ENCODE measurements at regions not wholly inside any gene's neighbourhood (a gene's known extent, or its start where the extent isn't known, plus 50 kb on each side); places are given as distances from the start of the nearest gene placed in this dataset.

DNA sequence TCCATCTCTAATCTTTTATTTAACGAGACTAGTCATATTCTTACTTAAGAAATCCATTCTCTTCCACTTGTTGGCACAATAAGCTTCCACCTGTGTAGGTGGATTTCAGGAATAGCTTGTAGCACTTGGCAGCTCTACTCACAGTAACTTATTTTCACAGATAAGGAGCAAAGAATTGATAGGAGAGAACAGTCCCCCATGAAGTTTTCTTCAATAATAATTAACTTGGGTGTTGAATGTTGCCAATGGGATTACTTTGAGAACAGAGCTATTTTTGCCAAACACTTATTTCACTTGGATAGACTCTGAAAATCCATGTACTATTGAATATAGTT is 1388.6 kb upstream of the PIK3C3 start:
- no peaks in the 10 kb centered on the region for H3K36me3 ChIP-seq
- H3K27me3 ChIP-seq = no peaks in the 10 kb centered on the region
- DNase-seq = no peak
- no peak overlapping the region for H3K4me3 ChIP-seq
- TF ChIP-seq, protein P1, sequence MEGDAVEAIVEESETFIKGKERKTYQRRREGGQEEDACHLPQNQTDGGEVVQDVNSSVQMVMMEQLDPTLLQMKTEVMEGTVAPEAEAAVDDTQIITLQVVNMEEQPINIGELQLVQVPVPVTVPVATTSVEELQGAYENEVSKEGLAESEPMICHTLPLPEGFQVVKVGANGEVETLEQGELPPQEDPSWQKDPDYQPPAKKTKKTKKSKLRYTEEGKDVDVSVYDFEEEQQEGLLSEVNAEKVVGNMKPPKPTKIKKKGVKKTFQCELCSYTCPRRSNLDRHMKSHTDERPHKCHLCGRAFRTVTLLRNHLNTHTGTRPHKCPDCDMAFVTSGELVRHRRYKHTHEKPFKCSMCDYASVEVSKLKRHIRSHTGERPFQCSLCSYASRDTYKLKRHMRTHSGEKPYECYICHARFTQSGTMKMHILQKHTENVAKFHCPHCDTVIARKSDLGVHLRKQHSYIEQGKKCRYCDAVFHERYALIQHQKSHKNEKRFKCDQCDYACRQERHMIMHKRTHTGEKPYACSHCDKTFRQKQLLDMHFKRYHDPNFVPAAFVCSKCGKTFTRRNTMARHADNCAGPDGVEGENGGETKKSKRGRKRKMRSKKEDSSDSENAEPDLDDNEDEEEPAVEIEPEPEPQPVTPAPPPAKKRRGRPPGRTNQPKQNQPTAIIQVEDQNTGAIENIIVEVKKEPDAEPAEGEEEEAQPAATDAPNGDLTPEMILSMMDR (IDR thresholded peaks at IDR 0.05) = no peak
- TF ChIP-seq POLR2A (IDR thresholded peaks at IDR 0.05) = no peak
- H3K27ac ChIP-seq = no peak overlapping the region
- H3K4me1 ChIP-seq = no peaks in the 10 kb centered on the region
- H3K9me3 ChIP-seq = no peaks in the 10 kb centered on the region

DNA sequence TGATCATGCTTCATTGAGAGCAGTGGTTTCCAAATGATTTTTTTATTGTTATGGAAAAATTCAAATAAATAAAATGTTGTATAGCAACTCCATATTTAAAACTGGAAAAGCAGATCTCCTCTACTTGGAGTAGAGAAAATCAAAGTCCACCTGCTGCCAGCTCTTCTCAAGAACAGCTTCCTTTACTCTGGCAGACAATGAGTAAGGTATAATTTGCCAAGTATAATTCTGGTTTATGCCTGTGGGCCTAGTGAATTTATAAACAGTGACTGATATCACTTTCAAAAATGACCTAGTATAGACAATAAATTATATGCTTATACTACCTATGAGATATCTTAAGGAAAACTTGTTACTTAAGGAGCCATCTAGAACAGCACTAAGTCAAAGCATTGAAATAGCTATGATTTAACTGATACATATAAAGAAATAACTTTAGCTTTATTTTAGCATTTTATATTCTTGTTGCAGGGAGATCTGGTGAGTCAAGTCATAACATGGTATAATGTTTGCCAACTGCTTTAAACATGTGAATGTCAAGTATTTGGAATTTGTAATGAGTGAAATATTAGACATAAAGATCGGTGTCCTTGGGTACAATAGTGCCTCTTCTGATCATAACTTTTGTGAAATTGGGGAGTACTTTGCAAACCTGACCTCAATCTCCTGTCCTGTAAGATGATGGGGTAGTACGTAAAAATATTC is 1389.1 kb upstream of the PIK3C3 start:
- no peak for TF ChIP-seq POLR2A (IDR thresholded peaks at IDR 0.05)
- TF ChIP-seq, protein P1 (IDR thresholded peaks at IDR 0.05) = no peak
- Histone ChIP-seq H3K9me3 (no peaks in the 10 kb centered on the region), H3K4me1 (no peaks in the 10 kb centered on the region), H3K27me3 (no peaks in the 10 kb centered on the region), H3K27ac (no peak overlapping the region), H3K4me3 (no peak overlapping the region), H3K36me3 (no peaks in the 10 kb centered on the region)
- DNase-seq = no peak

DNA sequence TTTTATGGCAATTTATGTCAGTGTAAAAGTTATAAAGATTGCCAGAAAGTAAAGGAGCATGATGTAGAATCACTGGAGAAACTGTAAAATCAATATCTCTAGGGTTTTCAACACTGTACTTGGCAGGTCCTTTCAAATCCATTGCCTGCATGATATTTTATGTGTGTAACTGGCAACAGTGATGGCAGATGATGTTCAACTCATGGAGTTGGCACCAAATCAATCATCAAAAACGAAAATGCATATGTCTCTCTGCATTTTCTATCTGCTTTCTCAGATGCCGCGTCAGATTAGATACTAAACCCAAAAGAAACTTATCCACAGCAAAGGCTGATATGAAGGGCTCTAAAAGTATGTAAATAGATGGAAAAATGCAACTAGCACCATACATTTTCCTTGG is 1395.5 kb upstream of the PIK3C3 start:
- H3K36me3 ChIP-seq = no peaks in the 10 kb centered on the region
- no peak for DNase-seq
- H3K9me3 ChIP-seq = no peaks in the 10 kb centered on the region
- H3K4me1 ChIP-seq = no peaks in the 10 kb centered on the region
- H3K27ac ChIP-seq = no peak overlapping the region
- no peak overlapping the region for H3K4me3 ChIP-seq
- TF ChIP-seq, protein P1 (IDR thresholded peaks at IDR 0.05) = no peak
- no peak for TF ChIP-seq POLR2A (IDR thresholded peaks at IDR 0.05)
- no peaks in the 10 kb centered on the region for H3K27me3 ChIP-seq

DNA sequence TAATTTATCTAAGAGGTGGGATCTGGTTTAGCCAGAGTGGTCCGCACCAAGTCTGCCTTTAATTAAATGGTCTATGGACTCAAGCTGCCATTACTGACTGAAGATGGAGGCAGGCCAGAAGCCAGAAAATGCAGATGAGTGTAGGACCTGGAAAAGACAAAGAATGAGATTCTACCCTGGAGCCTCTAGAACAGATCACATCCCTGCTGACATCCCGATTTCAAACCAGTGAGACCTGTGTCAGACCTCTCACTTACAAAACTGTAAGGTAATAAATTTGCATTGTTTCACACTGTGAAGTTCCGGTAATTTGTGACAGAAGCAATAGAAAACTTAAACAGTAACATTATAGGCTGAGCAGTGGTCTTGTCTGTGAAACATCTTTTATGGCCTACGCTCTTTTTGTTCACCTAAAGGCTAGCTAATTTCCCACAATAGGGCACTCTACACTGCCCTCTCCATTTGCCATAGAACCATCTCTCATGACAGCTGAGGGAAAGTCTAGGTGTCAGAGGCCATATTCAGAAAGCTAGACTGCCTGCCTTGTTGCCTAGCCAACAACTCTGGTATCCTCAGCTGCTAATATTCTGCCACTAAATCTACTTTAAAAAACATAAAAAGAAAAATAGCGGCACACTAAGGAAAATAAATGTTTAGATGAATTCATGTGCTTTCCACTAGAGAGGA is 1396.2 kb upstream of the PIK3C3 start:
- no peaks in the 10 kb centered on the region for H3K27me3 ChIP-seq
- no peak for DNase-seq
- H3K9me3 ChIP-seq = no peaks in the 10 kb centered on the region
- H3K4me3 ChIP-seq = no peak overlapping the region
- H3K4me1 ChIP-seq = no peaks in the 10 kb centered on the region
- H3K27ac ChIP-seq = no peak overlapping the region
- no peaks in the 10 kb centered on the region for H3K36me3 ChIP-seq
- TF ChIP-seq, protein P1 (IDR thresholded peaks at IDR 0.05) = no peak
- TF ChIP-seq POLR2A (IDR thresholded peaks at IDR 0.05) = no peak

DNA sequence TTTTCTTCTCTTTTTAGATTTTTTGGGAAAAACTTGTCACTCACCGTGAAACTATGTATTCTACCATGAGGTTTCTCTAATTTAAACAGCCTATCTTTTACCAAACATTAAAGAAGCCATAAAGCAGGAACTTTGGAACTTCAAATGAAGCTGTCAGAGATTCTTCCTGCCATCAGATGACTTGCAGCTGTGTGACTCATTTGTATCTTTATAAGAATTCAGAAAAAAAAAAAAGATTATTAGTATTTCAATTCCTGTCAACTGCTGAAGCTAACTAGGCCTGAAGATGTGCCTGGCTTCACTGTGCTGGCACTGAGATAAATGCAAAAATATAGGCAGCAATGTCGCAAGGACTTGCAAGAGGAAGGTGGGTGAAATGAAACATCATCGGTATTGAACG is 1399.1 kb upstream of the PIK3C3 start:
- no peaks in the 10 kb centered on the region for H3K27me3 ChIP-seq

More for the DNA sequence above, 1399.1 kb upstream of the PIK3C3 start:
- no peak overlapping the region for H3K4me3 ChIP-seq
- TF ChIP-seq, protein P1 (IDR thresholded peaks at IDR 0.05) = no peak
- TF ChIP-seq POLR2A (IDR thresholded peaks at IDR 0.05) = no peak
- no peaks in the 10 kb centered on the region for H3K36me3 ChIP-seq
- no peak for DNase-seq
- no peaks in the 10 kb centered on the region for H3K4me1 ChIP-seq
- H3K9me3 ChIP-seq = no peaks in the 10 kb centered on the region
- no peak overlapping the region for H3K27ac ChIP-seq

Measured in Peyer's patch (tissue), 4 donors.